ELF-1 (cell line): ENCODE measurements at regions not wholly inside any gene's neighbourhood (a gene's known extent, or its start where the extent isn't known, plus 50 kb on each side); places are given as distances from the start of the nearest gene placed in this dataset.

Experiments used
- DNase-seq: peaks from one replicate; pipeline ENCODE4 v3.0.0-alpha.2; 2016; ENCODE audit warnings: low read depth, low spot score

GRCh38 chr14:42421377-42422078, 814.9 kb downstream of the LRFN5 start:
- no peak for DNase-seq

- no peak for DNase-seq
Measured at GRCh38 chr14:42420071-42420470, 813.4 kb downstream of the LRFN5 start.

DNA sequence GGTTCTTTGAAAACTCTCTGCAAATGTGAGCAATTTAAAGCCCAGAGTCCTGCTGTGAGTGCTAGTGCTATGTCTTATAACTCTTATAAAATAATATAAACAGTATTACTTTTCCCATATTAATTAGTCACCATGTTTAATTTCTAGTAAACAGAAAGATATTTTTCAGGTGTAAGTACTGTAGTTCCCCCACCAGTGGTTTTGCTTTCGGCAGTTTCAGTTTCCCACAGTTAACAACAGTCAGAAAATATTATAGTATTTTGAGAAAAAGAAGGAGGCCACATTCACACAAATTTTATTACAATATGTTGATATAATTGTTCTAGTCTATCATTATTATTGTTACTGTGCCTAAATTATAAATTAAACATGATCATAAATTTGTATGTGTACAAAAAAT, 800.5 kb downstream of the LRFN5 start:
- no peak for DNase-seq

DNA sequence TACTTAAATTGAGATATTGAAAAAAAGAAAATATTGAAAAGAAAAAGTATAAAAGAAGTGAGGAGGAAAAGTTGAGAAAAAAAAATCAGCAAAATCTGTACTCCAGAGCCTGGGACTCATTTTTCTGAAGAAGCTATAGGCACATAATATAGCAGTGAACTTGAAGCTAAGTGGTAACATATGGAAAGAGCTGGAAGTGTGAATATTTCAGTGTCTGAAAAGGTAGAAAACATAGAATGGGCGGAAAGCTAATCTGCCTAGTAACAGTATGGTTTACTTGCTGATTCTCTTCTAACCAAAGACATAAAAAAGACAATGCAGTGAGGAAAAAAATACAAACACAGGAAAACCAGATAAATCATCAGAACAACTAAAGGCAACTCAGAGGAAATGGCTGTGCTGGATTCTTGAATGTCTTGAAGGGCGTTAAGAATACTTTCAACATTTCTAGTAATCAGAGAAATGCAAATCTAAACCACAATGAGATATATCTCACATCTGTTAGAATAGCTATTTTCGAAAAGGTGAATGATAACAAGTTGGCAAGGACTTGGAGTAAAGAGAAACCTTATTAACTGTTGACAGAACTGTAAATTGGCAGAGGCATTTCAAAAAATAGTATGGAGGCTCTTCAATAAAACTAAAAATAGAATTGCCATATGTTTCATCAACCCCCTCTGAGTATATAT, 784.6 kb downstream of the LRFN5 start:
- no peak for DNase-seq

- DNase-seq: peak; percentile 4
Measured at GRCh38 chr14:42378880-42379279, 772.2 kb downstream of the LRFN5 start.

DNA sequence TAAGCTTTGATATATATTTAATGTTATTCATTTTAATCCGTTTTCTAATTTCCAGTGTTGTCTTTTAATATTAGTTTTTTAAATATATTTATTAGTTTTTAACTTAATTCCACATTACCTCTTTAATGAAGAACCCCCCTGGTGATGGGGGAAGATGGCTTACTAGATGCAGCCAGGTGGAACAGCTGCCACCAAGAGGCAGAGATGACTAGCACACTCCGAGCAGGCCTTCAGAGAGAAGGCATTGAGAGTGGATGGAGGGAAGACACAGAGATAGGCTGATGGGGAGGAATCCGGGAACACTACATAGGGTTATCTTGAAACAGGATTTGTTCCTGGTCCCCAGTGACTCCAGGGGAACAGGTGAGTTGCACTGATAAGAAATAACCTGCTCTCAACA, 771.6 kb downstream of the LRFN5 start:
- DNase-seq: no peak

GRCh38 chr14:42374332-42374731, 767.7 kb downstream of the LRFN5 start:
- DNase-seq: no peak

- DNase-seq: no peak
Measured at GRCh38 chr14:42370056-42370455, 763.4 kb downstream of the LRFN5 start.

GRCh38 chr14:42368234-42368633, 761.6 kb downstream of the LRFN5 start:
- DNase-seq: no peak

DNA sequence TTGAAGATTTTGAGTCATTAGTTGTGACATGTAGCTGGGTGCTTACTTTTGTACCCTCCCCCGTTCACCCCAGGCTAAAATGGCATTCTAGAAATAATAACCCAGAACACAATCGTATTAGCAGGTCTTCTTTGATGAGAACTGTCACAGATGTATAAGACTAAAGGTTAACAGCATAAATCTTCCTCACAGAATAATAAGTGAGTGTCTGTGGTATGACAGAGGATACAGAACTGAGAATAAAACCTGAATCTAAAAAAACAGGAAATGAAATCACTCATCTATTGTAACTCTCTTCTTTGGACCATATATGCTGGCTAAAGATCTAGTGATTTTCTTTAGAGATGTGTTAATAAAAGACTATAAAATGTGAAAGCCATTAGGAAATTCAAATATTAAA, 746.6 kb downstream of the LRFN5 start:
- DNase-seq: no peak

DNA sequence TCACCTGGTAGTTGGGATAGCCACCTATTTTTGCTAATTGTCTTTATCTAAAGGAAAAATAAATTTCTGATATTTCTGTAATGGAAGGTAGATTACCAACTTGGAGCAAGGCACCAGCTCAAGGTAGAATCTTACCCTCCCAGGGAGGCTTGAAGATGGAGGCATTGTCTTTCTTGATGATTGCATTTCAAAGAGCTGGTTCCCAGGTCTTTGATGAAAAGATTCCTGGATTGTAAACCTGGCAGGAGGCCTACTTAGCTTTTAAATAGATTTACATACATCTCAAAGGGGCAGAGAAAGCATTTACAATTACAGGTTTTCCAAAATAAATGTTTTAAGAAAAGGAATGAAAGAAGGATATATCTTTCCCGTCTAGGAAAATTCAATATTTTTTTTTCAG, 729.2 kb downstream of the LRFN5 start:
- DNase-seq: peak; percentile 65

DNA sequence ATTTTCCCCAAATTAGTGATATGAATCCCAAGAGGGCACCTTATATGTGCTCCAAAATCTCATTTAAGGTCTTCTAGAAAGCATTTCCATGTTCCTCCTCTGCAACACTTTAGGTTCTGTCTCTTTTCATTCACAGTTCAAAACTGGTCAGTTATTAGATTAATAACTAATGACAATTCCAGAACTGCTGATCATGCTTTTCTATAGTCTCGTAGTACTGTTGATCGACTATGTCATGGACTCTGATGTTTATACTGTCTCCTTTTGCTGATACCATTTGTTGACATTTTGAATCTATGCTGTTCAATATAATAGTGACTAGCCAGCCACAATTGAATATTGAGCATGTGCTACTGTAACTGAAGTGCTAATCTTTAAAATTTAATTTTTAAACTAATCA, 728.3 kb downstream of the LRFN5 start:
- DNase-seq: no peak

GRCh38 chr14:42323426-42323825, 716.8 kb downstream of the LRFN5 start:
- DNase-seq: no peak

- no peak for DNase-seq
Measured at GRCh38 chr14:42322531-42323284, 716.0 kb downstream of the LRFN5 start.

DNA sequence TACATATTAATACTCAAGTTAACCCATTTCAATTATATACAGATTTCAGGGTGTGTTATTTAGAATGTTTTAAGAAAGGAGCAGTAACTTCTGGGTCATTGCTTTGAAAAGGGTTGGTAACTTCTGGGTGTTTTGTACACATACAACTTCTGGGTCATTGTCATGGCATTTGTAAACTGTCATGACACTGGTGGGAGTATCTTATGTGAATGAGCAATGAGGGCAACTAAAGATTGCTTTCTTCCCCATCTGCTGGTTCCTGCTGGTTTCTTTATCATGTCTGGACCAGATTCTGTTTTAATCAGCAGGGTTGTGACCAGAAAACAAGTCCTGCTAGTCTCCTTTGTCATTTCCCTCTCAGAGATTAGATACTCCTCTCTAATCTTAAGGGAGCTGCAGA, 713.3 kb downstream of the LRFN5 start:
- no peak for DNase-seq

DNA sequence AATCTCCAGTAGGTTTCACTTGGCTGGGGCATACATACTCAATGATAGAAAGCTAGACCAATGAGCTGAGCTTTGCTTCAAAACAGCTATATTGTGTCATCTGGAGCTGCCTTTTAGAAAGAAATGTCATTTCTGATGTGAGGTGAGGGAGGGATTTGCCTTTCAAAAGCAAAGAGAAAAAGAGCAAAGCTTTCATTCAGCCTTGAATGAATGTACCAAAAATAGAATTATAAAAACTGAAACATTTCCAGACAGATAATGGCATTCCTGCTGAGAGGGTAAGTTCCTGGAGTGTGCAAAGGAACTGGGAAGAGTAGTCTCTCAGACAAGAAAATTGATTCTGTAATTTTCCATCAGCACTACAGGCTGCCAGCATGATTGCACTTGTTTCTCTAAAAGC, 710.0 kb downstream of the LRFN5 start:
- no peak for DNase-seq

DNA sequence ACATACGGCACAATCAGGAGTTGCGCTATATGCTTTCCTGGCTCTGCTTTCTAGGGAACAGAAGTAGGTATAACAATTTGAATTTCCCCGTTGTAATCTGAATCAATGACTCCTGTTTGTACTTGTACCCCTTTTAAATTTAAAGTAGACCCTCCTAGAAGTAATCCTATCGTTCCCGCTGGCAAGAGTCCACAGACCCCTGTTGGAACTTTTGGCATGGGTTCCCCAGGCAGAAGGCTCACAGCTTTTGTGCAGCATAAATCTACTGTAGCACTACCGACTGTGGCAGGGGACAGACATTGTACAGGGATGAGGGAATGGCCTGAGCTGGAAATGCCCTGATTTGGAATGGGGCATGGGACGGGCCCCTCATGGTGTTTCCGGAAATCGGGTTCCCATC, 705.2 kb downstream of the LRFN5 start:
- no peak for DNase-seq

GRCh38 chr14:42307239-42307825, 700.7 kb downstream of the LRFN5 start:
- DNase-seq: no peak

- no peak for DNase-seq
Measured at GRCh38 chr14:42299692-42300091, 693.0 kb downstream of the LRFN5 start.

GRCh38 chr14:42293180-42293579, 686.5 kb downstream of the LRFN5 start:
- no peak for DNase-seq

DNA sequence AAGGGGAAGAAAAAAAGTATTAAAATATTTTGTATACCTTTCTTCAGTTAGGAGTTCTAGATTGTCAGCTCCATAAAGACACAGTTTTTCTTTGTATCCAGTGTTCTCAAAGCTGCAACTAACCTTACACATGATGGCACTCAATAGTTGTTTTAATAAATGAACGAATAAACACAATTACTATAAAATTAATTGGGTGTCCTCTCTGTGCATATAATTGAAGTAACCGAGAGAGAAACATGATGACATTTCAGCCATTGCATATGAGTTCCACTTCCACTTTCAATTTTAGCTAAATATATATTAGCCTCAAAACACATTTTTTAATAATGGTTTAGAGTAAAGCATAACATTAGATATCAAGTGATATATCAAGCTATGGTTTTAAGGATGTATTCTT, 671.2 kb downstream of the LRFN5 start:
- no peak for DNase-seq

DNA sequence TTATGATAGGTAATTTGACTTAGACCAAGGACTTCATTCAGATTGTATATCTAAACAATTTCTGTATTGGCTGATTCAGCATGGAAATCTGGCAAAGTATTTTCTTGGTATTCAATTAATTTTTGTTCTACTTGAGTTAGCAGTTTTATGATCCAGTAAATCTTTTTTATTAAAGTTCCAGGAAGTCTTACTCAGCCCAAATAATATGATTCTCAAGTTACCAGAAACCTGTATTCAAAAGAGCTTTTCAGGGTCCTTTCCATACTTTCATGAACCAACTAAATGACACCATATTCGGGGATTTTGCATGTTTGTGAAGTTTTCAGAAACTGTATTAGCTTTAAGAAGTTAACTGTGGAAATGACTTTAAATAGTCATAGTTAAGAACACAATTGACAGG, 662.6 kb downstream of the LRFN5 start:
- DNase-seq: no peak
